Esophagus squamous epithelium (tissue), 5 donors: ENCODE measurements at regions not wholly inside any gene's neighbourhood (a gene's known extent, or its start where the extent isn't known, plus 50 kb on each side); places are given as distances from the start of the nearest gene placed in this dataset.

Experiments
- DNase-seq: peaks from one replicate; lab custom pipeline; 2025; lab: John Stamatoyannopoulos, UW
- H3K27ac ChIP-seq, 4 donors: fragments of 200-600 bp; sonication (generic); one replicate each; pipeline ENCODE4 v1.5.1; 2016 to 2019; ENCODE audit warnings: mild to moderate bottlenecking in 1 of 4
- H3K27me3 ChIP-seq, 4 donors: fragments of 200-600 bp; sonication (generic); 1 replicate in 3 of 4; 2 replicates in 1 of 4; pipeline versions ENCODE4 v1.5.1 to v1.6.0; 2017 to 2021; ENCODE audit warnings: antibody characterized with exemption in 1 of 4
- H3K36me3 ChIP-seq, 3 donors: fragments of 200-600 bp; sonication (generic); one replicate each; pipeline ENCODE4 v1.5.1; 2016 to 2019
- H3K4me1 ChIP-seq, 3 donors: fragments of 200-600 bp; sonication (generic); one replicate each; pipeline ENCODE4 v1.5.1; 2017 to 2019
- H3K4me3 ChIP-seq, 4 donors: fragments of 200-600 bp; sonication (generic); 1 replicate in 3 of 4; 2 replicates in 1 of 4; pipeline ENCODE4 v1.5.1; 2016 to 2019; ENCODE audit warnings: mild to moderate bottlenecking in 2 of 4, moderate library complexity in 1 of 4
- H3K9me3 ChIP-seq, 3 donors: fragments of 200-600 bp; sonication (generic); one replicate each; pipeline ENCODE4 v1.5.1; 2016 to 2019
- CTCF ChIP-seq, 6 experiments: fragments of 450-650 bp in 4 of 6; fragments of 200-600 bp in 2 of 6; sonication (generic) in 2 of 6; IDR thresholded peaks; one replicate each; pipeline ENCODE4 v1.5.1; 2016 to 2019; ENCODE audit warnings: antibody characterized with exemption in 6 of 6, mild to moderate bottlenecking in 4 of 6, moderate library complexity in 4 of 6
- POLR2A ChIP-seq, 4 donors: fragments of 450-650 bp; IDR thresholded peaks; one replicate each; pipeline ENCODE4 v1.6.1; 2017; ENCODE audit warnings: antibody characterized with exemption in 4 of 4, mild to moderate bottlenecking in 4 of 4, moderate library complexity in 3 of 4
- WGBS, 2 donors: methylation state at CpG; one replicate each; pipeline ENCODE4 v1.1.5; 2018; 5-methylcytosine and 5-hydroxymethylcytosine counted together
- intact Hi-C: fragments of 100-400 bp; cut with DNase I; formaldehyde crosslinking; loops from one replicate; pipeline ENCODE4 v1.15.0; 2022
- donor health status: DM: yes; HTN: yes; CAD: no.

DNA sequence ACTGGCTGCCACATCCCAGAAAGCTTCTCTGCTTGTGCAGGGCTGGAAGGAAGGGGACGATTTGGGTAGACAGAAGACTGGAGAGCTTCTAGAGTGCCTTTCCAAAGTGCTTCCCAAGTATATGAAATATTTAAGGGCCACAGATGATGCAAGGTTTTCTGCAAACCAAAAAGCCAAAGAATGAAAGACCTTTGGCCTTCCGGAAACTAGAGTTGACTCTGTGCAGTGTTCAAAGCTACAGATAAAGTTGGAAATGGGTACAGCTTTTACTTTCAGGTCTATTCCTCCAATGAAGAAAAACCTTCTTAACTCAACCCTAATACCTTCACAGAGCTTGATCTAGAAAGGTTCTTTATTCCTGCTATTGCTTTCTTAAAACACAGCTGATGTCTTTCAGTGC, 253.0 kb upstream of the KLHL29 start:
- Histone ChIP-seq H3K36me3 (no peaks in the 10 kb centered on the region), H3K27me3 (no peaks in the 10 kb centered on the region), H3K4me1 (peaks cover 0 to 11% (median 5%) of the 10 kb centered on the region in 3 donors), H3K27ac (no peak overlapping the region), H3K4me3 (no peak overlapping the region), H3K9me3 (no peaks in the 10 kb centered on the region)
- DNase-seq: no peak
- WGBS, 2 donors: 77 to 91% methylated on average over 2 of the region's 2 CpGs
- TF ChIP-seq CTCF (IDR thresholded peaks at IDR 0.05): no peak
- no peak for TF ChIP-seq POLR2A (IDR thresholded peaks at IDR 0.05)
- intact Hi-C loops: no loop called here

DNA sequence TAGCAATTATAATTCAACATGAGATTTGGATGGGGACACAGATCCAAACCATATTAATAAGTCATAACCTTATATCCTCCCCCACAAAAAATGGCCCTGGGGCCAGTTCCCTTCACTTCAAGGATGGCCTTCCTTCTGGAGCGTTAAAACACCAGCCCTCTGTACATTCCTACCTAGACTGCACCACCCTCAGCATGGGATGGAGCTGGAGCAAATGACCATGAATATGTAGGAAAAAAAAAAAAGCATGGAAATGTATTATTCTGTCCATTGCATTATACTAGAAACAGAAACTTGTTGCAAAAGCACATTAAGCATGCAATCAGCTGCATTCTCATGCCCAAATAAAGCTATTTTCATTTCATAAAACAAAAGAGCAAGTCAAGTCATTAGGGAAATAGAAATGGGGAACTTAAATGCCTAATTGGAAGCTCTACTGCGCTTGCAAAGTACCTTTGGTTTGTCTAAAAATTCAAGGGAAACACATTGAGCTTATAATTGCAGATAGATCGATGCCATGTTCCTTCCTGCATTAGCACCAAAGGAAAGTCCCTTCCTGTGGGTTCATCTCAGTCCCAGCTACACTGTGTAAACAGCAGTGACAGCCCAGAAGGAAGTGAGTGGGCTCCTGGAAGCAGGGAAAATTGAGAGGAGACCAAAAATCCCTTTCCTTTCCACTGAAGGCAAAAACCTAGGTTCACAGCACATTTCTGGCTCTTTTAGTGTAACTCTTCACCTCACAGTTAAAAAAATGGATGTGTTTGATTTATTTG, 252.0 kb upstream of the KLHL29 start:
- H3K27me3 ChIP-seq: no peaks in the 10 kb centered on the region
- H3K4me1 ChIP-seq: peaks cover 0 to 11% (median 5%) of the 10 kb centered on the region in 3 donors
- intact Hi-C loops: no loop called here
- TF ChIP-seq CTCF (IDR thresholded peaks at IDR 0.05) (no peak), POLR2A (IDR thresholded peaks at IDR 0.05) (no peak)
- H3K36me3 ChIP-seq: no peaks in the 10 kb centered on the region
- H3K4me3 ChIP-seq: no peak overlapping the region
- 51 to 78% methylated on average over 3 of the region's 3 CpGs for WGBS, 2 donors
- DNase-seq: no peak
- H3K27ac ChIP-seq: no peak overlapping the region
- no peaks in the 10 kb centered on the region for H3K9me3 ChIP-seq

DNA sequence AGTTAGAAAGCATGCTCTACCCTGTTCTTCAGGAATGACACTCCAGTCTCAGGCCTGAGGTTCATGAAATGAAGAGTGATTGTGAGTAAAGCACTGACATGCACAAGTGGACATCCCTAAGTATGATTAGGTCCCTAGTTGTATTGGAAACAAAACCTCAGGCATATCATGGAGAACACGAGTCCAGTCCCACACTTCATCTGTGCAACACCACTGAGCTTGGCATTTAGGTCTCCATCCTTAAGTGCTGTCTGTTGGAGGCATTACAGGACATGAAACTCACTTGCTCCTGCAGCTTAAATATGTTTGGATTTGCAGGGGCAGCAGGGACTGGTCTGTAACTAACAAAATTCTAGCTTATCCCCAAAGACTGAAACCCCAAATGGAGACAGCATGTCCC, 250.3 kb upstream of the KLHL29 start:
- no peak for TF ChIP-seq POLR2A (IDR thresholded peaks at IDR 0.05)
- TF ChIP-seq CTCF (IDR thresholded peaks at IDR 0.05): no peak
- Histone ChIP-seq H3K4me3 (no peak overlapping the region), H3K27me3 (no peaks in the 10 kb centered on the region), H3K36me3 (no peaks in the 10 kb centered on the region), H3K27ac (no peak overlapping the region), H3K9me3 (no peaks in the 10 kb centered on the region), H3K4me1 (peaks cover 0 to 11% (median 5%) of the 10 kb centered on the region in 3 donors)
- intact Hi-C loops: no loop called here
- DNase-seq: no peak
- 78 to 91% methylated on average over 1 of the region's 1 CpG for WGBS, 2 donors

- no peaks in the 10 kb centered on the region for H3K36me3 ChIP-seq
- H3K27ac ChIP-seq: no peak overlapping the region
- WGBS, 2 donors: 11 to 24% methylated on average over 9 of the region's 9 CpGs
- peaks cover 0 to 11% (median 5%) of the 10 kb centered on the region in 3 donors for H3K4me1 ChIP-seq
- H3K27me3 ChIP-seq: no peaks in the 10 kb centered on the region
- DNase-seq: no peak
- intact Hi-C loops: no loop called here
- H3K4me3 ChIP-seq: no peak overlapping the region
- no peaks in the 10 kb centered on the region for H3K9me3 ChIP-seq
- TF ChIP-seq POLR2A (IDR thresholded peaks at IDR 0.05) (no peak), CTCF (IDR thresholded peaks at IDR 0.05) (no peak)
These were observed 249.4 kb upstream of the KLHL29 start for GRCh38 chr2:23135481-23136100.

DNA sequence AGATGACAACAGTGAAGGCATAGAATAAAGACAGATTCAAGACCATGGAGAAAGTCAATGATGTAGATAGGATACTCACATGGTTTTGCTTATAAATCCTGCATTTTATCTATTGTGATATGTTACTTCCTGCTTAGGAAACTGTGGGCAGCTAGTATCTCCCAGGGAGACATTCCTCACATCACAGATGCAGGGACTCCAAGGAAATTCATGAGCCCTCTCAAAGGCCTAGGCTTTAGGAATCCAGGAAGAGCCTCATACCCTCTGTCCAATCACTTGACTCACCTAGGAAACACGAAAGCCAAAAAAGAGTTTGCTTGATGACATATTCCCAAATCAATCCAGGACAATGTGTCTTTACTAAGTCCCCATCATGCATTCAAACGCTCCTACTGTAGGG, 247.8 kb upstream of the KLHL29 start:
- H3K27ac ChIP-seq: no peak overlapping the region
- intact Hi-C loops: no loop called here
- H3K9me3 ChIP-seq: no peaks in the 10 kb centered on the region
- H3K4me3 ChIP-seq: no peak overlapping the region
- TF ChIP-seq CTCF (IDR thresholded peaks at IDR 0.05) (no peak), POLR2A (IDR thresholded peaks at IDR 0.05) (no peak)
- no peak for DNase-seq
- H3K4me1 ChIP-seq: peaks cover 0 to 11% (median 5%) of the 10 kb centered on the region in 3 donors
- H3K27me3 ChIP-seq: no peaks in the 10 kb centered on the region
- WGBS, 2 donors: 80 to 83% methylated on average over 2 of the region's 2 CpGs
- no peaks in the 10 kb centered on the region for H3K36me3 ChIP-seq
